ENCODE measurements at regions not wholly inside any gene's neighbourhood (a gene's known extent, or its start where the extent isn't known, plus 50 kb on each side); places are given as distances from the start of the nearest gene placed in this dataset.

DNA sequence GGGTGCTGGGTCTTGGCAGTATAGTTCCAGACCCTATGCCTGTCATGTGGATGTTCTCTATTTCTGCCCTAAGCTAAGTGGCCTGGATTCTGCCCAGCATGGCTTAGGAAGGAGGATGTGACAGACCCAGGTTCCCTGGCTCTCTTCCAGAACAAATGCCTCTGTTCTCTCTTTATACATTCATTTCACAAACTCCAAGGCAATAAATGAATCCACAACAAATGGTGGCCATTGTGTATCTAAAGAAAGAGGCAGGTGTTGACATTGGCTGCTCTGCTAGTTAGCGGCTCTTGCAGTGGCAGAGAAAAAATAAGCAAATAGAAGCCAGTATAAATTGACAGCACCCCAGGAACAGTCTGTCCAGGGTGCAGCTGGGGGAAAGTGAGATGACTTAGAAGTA, 298.6 kb downstream of the SUCLG1 start:
- no peak for DNase-seq (ENCODE audit: low read depth)
- TF ChIP-seq CTCF (conservative IDR thresholded peaks at IDR 0.05; ENCODE audit: low read depth, low read length): no peak

GRCh38 chr2:84158605-84159004, 300.5 kb downstream of the SUCLG1 start:
- no peak overlapping the region for H3K4me3 ChIP-seq (ENCODE audit: low read length)
- TF ChIP-seq CTCF (conservative IDR thresholded peaks at IDR 0.05; ENCODE audit: low read depth, low read length): no peak
- no peak for DNase-seq (ENCODE audit: low read depth)

More for the DNA sequence above, 298.6 kb downstream of the SUCLG1 start:
- H3K4me3 ChIP-seq (ENCODE audit: low read length): no peak overlapping the region

- no peak for TF ChIP-seq CTCF (conservative IDR thresholded peaks at IDR 0.05; ENCODE audit: low read depth, low read length)
- DNase-seq (ENCODE audit: low read depth): no peak
- no peak overlapping the region for H3K4me3 ChIP-seq (ENCODE audit: low read length)
Measured at GRCh38 chr2:84152462-84152861, 306.6 kb downstream of the SUCLG1 start.

- no peak for TF ChIP-seq CTCF (conservative IDR thresholded peaks at IDR 0.05; ENCODE audit: low read depth, low read length)
Measured at GRCh38 chr2:84144345-84144744, 314.7 kb downstream of the SUCLG1 start.

DNA sequence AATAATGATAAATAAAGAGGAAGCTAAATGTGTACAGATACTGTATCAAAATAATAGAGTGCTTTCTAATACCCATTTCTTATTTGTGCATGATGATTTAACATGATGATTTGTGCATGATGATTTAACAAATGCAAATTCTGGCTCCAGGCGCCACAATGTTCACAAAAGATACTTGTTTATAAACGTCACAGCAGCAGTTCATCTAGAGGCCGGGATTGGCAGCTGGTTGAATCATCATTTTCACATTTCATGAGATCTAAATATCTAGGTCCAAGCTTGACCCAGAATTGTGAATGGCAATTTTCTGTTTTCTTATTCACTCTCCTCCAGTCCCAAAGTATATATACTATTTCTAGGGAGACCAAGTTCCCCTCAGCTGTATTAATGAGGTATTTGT, 322.0 kb downstream of the SUCLG1 start:
- no peak for TF ChIP-seq CTCF (conservative IDR thresholded peaks at IDR 0.05; ENCODE audit: low read depth, low read length)
- H3K4me3 ChIP-seq (ENCODE audit: low read length): no peak overlapping the region
- no peak for DNase-seq (ENCODE audit: low read depth)

More at GRCh38 chr2:84144345-84144744, 314.7 kb downstream of the SUCLG1 start:
- H3K4me3 ChIP-seq (ENCODE audit: low read length): no peak overlapping the region
- DNase-seq (ENCODE audit: low read depth): no peak

- no peak overlapping the region for H3K4me3 ChIP-seq (ENCODE audit: low read length)
- DNase-seq (ENCODE audit: low read depth): no peak
- TF ChIP-seq CTCF (conservative IDR thresholded peaks at IDR 0.05; ENCODE audit: low read depth, low read length): no peak
Measured at GRCh38 chr2:84132370-84132769, 326.7 kb downstream of the SUCLG1 start.

- no peak overlapping the region for H3K4me3 ChIP-seq (ENCODE audit: low read length)
- DNase-seq (ENCODE audit: low read depth): no peak
- TF ChIP-seq CTCF (conservative IDR thresholded peaks at IDR 0.05; ENCODE audit: low read depth, low read length): no peak
Measured at GRCh38 chr2:84131278-84131830, 327.7 kb downstream of the SUCLG1 start.
